SH-SY5Y (cell line): ENCODE measurements at regions not wholly inside any gene's neighbourhood (a gene's known extent, or its start where the extent isn't known, plus 50 kb on each side); places are given as distances from the start of the nearest gene placed in this dataset.

ENCODE experiments used
- GATA2 ChIP-seq: IDR thresholded peaks from 2 replicates; pipeline ENCODE4 v1.6.1; 2011; ENCODE audit warnings: mild to moderate bottlenecking, low read depth, low read length
- GATA3 ChIP-seq: IDR thresholded peaks from 2 replicates; pipeline ENCODE4 v1.6.1; 2011; ENCODE audit warnings: low read depth, mild to moderate bottlenecking, low read length, moderate library complexity

DNA sequence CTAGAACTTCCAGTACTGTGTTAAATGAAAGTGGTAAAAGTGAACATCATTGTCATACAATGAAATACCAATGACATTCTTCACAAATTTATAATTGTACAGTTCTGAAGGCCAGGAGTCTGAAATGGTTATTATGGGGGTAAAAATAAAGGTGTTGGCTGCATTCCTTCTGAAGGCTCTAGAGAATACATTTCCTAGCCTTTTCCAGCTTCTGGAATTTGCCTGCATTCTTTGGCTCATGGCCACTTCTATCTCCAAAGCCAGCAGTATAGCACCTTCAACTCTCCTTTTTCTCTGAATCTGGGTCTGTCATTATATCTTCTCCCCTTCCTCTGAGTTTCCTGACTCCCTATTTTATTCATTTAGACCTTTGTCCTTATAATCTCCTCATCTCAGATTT lies 1232.7 kb upstream of the TENM4 start:
- TF ChIP-seq GATA3 (no peak), GATA2 (no peak)
